ENCODE measurements at regions not wholly inside any gene's neighbourhood (a gene's known extent, or its start where the extent isn't known, plus 50 kb on each side); places are given as distances from the start of the nearest gene placed in this dataset.
A peak's percentile ranks its signal among the peaks of the same experiment; 100 is the strongest.

GRCh38 chr13:47426126-47426849, 529.4 kb upstream of the HTR2A start:
- peak; percentile 41 for DNase-seq (ENCODE audit: low spot score)

GRCh38 chr13:47421525-47421924, 524.7 kb upstream of the HTR2A start:
- no peak for DNase-seq (ENCODE audit: low spot score)

GRCh38 chr13:47420568-47420967, 523.7 kb upstream of the HTR2A start:
- no peak for DNase-seq (ENCODE audit: low spot score)

GRCh38 chr13:47420020-47420419, 523.2 kb upstream of the HTR2A start:
- DNase-seq (ENCODE audit: low spot score): no peak

GRCh38 chr13:47418206-47418920, 521.5 kb upstream of the HTR2A start:
- no peak for DNase-seq (ENCODE audit: low spot score)

- DNase-seq (ENCODE audit: low spot score): no peak
These were observed 520.6 kb upstream of the HTR2A start for GRCh38 chr13:47417485-47417884.

- DNase-seq (ENCODE audit: low spot score): no peak
These were observed 518.2 kb upstream of the HTR2A start for GRCh38 chr13:47415048-47415447.

GRCh38 chr13:47413526-47413925, 516.7 kb upstream of the HTR2A start:
- no peak for DNase-seq (ENCODE audit: low spot score)

GRCh38 chr13:47413112-47413511, 516.3 kb upstream of the HTR2A start:
- no peak for DNase-seq (ENCODE audit: low spot score)

GRCh38 chr13:47409778-47410177, 512.9 kb upstream of the HTR2A start:
- no peak for DNase-seq (ENCODE audit: low spot score)

- no peak for DNase-seq (ENCODE audit: low spot score)
These were observed 511.9 kb upstream of the HTR2A start for GRCh38 chr13:47408546-47409319.

- no peak for DNase-seq (ENCODE audit: low spot score)
These were observed 511.0 kb upstream of the HTR2A start for GRCh38 chr13:47407808-47408207.

GRCh38 chr13:47399599-47399998, 502.7 kb upstream of the HTR2A start:
- DNase-seq (ENCODE audit: low spot score): no peak

- DNase-seq (ENCODE audit: low spot score): no peak
These were observed 500.9 kb upstream of the HTR2A start for GRCh38 chr13:47397739-47398138.

- DNase-seq (ENCODE audit: low spot score): no peak
These were observed 500.1 kb upstream of the HTR2A start for GRCh38 chr13:47396915-47397314.

GRCh38 chr13:47374741-47375140, 477.9 kb upstream of the HTR2A start:
- no peak for DNase-seq (ENCODE audit: low spot score)

- DNase-seq (ENCODE audit: low spot score): no peak
These were observed 475.9 kb upstream of the HTR2A start for GRCh38 chr13:47372751-47373150.

GRCh38 chr13:47351798-47352197, 454.9 kb upstream of the HTR2A start:
- DNase-seq (ENCODE audit: low spot score): no peak

- DNase-seq (ENCODE audit: low spot score): no peak
These were observed 453.7 kb upstream of the HTR2A start for GRCh38 chr13:47350334-47351124.

GRCh38 chr13:47349211-47349610, 452.4 kb upstream of the HTR2A start:
- no peak for DNase-seq (ENCODE audit: low spot score)

- no peak for DNase-seq (ENCODE audit: low spot score)
These were observed 441.1 kb upstream of the HTR2A start for GRCh38 chr13:47337781-47338507.
